HEK293 (cell line): ENCODE measurements at regions not wholly inside any gene's neighbourhood (a gene's known extent, or its start where the extent isn't known, plus 50 kb on each side); places are given as distances from the start of the nearest gene placed in this dataset.

Experiments used
- CTCF ChIA-PET: fragments of 350-600 bp; formaldehyde crosslinking; extraction: SDS; loops from one replicate; lab custom pipeline; 2021; ENCODE audit warnings: antibody characterized with exemption; lab: Yijun Ruan, JAX
- POLR2A ChIA-PET: fragments of 300-600 bp; formaldehyde crosslinking; extraction: SDS; loops from one replicate; lab custom pipeline; 2020; ENCODE audit warnings: antibody characterized with exemption, inconsistent platforms; lab: Yijun Ruan, JAX
- H3K27ac ChIP-seq: fragments of 200-500 bp; sonication (Bioruptor generic); 2 replicates; pipeline ENCODE4 v1.5.1; 2014; ENCODE audit warnings: low read depth, low read length, control low read depth, inconsistent platforms; ENCODE audit errors: extremely low read depth
- H3K36me3 ChIP-seq, 2 experiments: fragments of 200-500 bp in 1 of 2; sonication (Bioruptor generic) in 1 of 2; 1 replicate in 1 of 2; 2 replicates in 1 of 2; pipeline ENCODE4 v1.5.1; 2014 to 2017; ENCODE audit warnings: inconsistent platforms in 2 of 2, low read length in 2 of 2; ENCODE audit not compliant: control insufficient read depth in 2 of 2, insufficient read depth in 1 of 2
- H3K4me1 ChIP-seq: fragments of 200-500 bp; sonication (Bioruptor generic); 2 replicates; pipeline ENCODE4 v1.5.1; 2014; ENCODE audit warnings: mild to moderate bottlenecking, low read length, inconsistent platforms; ENCODE audit not compliant: control insufficient read depth, insufficient read depth
- H3K4me3 ChIP-seq: 2 replicates; pipeline ENCODE4 v1.5.1; 2011; ENCODE audit warnings: low read depth, mild to moderate bottlenecking, control low read depth, low read length, moderate library complexity
- H3K9me3 ChIP-seq: fragments of 200-500 bp; sonication (Bioruptor generic); 2 replicates; pipeline ENCODE4 v1.5.1; 2014; ENCODE audit warnings: low read depth, low read length, inconsistent platforms; ENCODE audit not compliant: control insufficient read depth, insufficient read depth
- BCL11B ChIP-seq: fragments of 450-650 bp; formaldehyde crosslinking; IDR thresholded peaks from 2 replicates; pipeline ENCODE4 v1.5.1; 2016; ENCODE audit warnings: low read depth, missing biosample characterization, missing genetic modification characterization
- KLF16 ChIP-seq: fragments of 450-650 bp; formaldehyde crosslinking; IDR thresholded peaks from 2 replicates; pipeline ENCODE4 v1.5.1; 2017; ENCODE audit warnings: missing biosample characterization, missing genetic modification characterization
- KLF17 ChIP-seq: fragments of 450-650 bp; formaldehyde crosslinking; IDR thresholded peaks from 2 replicates; pipeline ENCODE4 v1.5.1; 2016; ENCODE audit warnings: missing biosample characterization, missing genetic modification characterization
- MYNN ChIP-seq: fragments of 450-650 bp; formaldehyde crosslinking; IDR thresholded peaks from 2 replicates; pipeline ENCODE4 v1.5.1; 2016; ENCODE audit warnings: missing biosample characterization, missing genetic modification characterization, borderline replicate concordance
- OSR2 ChIP-seq: fragments of 450-650 bp; formaldehyde crosslinking; IDR thresholded peaks from 2 replicates; pipeline ENCODE4 v1.5.1; 2016; ENCODE audit warnings: missing biosample characterization, missing genetic modification characterization
- RBAK ChIP-seq: fragments of 450-650 bp; formaldehyde crosslinking; IDR thresholded peaks from 2 replicates; pipeline ENCODE4 v1.5.1; 2016; ENCODE audit warnings: missing biosample characterization, missing genetic modification characterization
- TCF7L2 ChIP-seq: IDR thresholded peaks from 2 replicates; pipeline ENCODE4 v1.6.1; 2011; ENCODE audit warnings: low read depth, mild to moderate bottlenecking, inconsistent platforms, low read length, moderate library complexity, borderline replicate concordance
- YY2 ChIP-seq: fragments of 450-650 bp; formaldehyde crosslinking; IDR thresholded peaks from 2 replicates; pipeline ENCODE4 v1.5.1; 2016; ENCODE audit warnings: missing biosample characterization, missing genetic modification characterization
- ZBTB17 ChIP-seq: fragments of 450-650 bp; formaldehyde crosslinking; IDR thresholded peaks from 2 replicates; pipeline ENCODE4 v1.5.1; 2016; ENCODE audit warnings: missing biosample characterization, missing genetic modification characterization
- ZBTB20 ChIP-seq: fragments of 450-650 bp; formaldehyde crosslinking; IDR thresholded peaks from 2 replicates; pipeline ENCODE4 v1.5.1; 2016; ENCODE audit warnings: missing biosample characterization, missing genetic modification characterization
- ZNF114 ChIP-seq: fragments of 450-650 bp; formaldehyde crosslinking; IDR thresholded peaks from 2 replicates; pipeline ENCODE4 v1.5.0; 2017; ENCODE audit warnings: missing biosample characterization, missing genetic modification characterization
- ZNF133 ChIP-seq: fragments of 450-650 bp; formaldehyde crosslinking; IDR thresholded peaks from 2 replicates; pipeline ENCODE4 v1.5.1; 2016; ENCODE audit warnings: missing biosample characterization, missing genetic modification characterization
- ZNF146 ChIP-seq: fragments of 450-650 bp; formaldehyde crosslinking; IDR thresholded peaks from 2 replicates; pipeline ENCODE4 v1.5.1; 2016; ENCODE audit warnings: missing biosample characterization, missing genetic modification characterization
- ZNF169 ChIP-seq: fragments of 450-650 bp; formaldehyde crosslinking; IDR thresholded peaks from 2 replicates; pipeline ENCODE4 v1.5.1; 2016; ENCODE audit warnings: missing biosample characterization, missing genetic modification characterization
- ZNF174 ChIP-seq: fragments of 450-650 bp; formaldehyde crosslinking; IDR thresholded peaks from 2 replicates; pipeline ENCODE4 v1.5.0; 2017; ENCODE audit warnings: missing biosample characterization, mild to moderate bottlenecking, missing genetic modification characterization
- ZNF223 ChIP-seq: fragments of 450-650 bp; formaldehyde crosslinking; IDR thresholded peaks from 2 replicates; pipeline ENCODE4 v1.5.1; 2016; ENCODE audit warnings: missing biosample characterization, missing genetic modification characterization
- ZNF292 ChIP-seq: fragments of 450-650 bp; formaldehyde crosslinking; IDR thresholded peaks from 2 replicates; pipeline ENCODE4 v1.5.1; 2016; ENCODE audit warnings: low read depth, missing biosample characterization, missing genetic modification characterization, borderline replicate concordance
- ZNF398 ChIP-seq: fragments of 450-650 bp; formaldehyde crosslinking; IDR thresholded peaks from 2 replicates; pipeline ENCODE4 v1.5.1; 2017; ENCODE audit warnings: missing biosample characterization, missing genetic modification characterization
- ZNF530 ChIP-seq: fragments of 450-650 bp; formaldehyde crosslinking; IDR thresholded peaks from 2 replicates; pipeline ENCODE4 v1.5.1; 2016; ENCODE audit warnings: low read depth, missing biosample characterization, missing genetic modification characterization
- ZNF624 ChIP-seq: fragments of 450-650 bp; formaldehyde crosslinking; IDR thresholded peaks from 2 replicates; pipeline ENCODE4 v1.5.1; 2017; ENCODE audit warnings: missing biosample characterization, missing genetic modification characterization
- ZNF645 ChIP-seq: fragments of 450-650 bp; formaldehyde crosslinking; IDR thresholded peaks from 2 replicates; pipeline ENCODE4; 2016; ENCODE audit warnings: missing biosample characterization, missing genetic modification characterization
- ZNF670 ChIP-seq: fragments of 450-650 bp; formaldehyde crosslinking; IDR thresholded peaks from 2 replicates; pipeline ENCODE4 v1.5.1; 2016; ENCODE audit warnings: missing biosample characterization, missing genetic modification characterization, low read depth
- ZSCAN30 ChIP-seq: fragments of 450-650 bp; IDR thresholded peaks from 2 replicates; pipeline ENCODE4 v1.5.1; 2018; ENCODE audit warnings: missing biosample characterization, mild to moderate bottlenecking, missing genetic modification characterization, moderate library complexity
- TF ChIP-seq, protein P1 (sequence below): fragments of 450-650 bp; formaldehyde crosslinking; IDR thresholded peaks from 2 replicates; pipeline ENCODE4 v1.5.1; 2017; ENCODE audit warnings: missing biosample characterization, missing genetic modification characterization
- TF ChIP-seq, protein P2 (sequence below): fragments of 450-650 bp; formaldehyde crosslinking; IDR thresholded peaks from 2 replicates; pipeline ENCODE4 v1.5.1; 2016; ENCODE audit warnings: missing biosample characterization, missing genetic modification characterization
- TF ChIP-seq, protein P3 (sequence below): fragments of 450-650 bp; formaldehyde crosslinking; IDR thresholded peaks from 2 replicates; pipeline ENCODE4 v1.5.1; 2016; ENCODE audit warnings: missing biosample characterization, missing genetic modification characterization

- TF ChIP-seq ZNF645 (tag by site-specific recombination) (no peak), OSR2 (tag by site-specific recombination) (no peak), ZBTB20 (no peak), ZNF223 (tag by site-specific recombination) (no peak), ZBTB17 (tag by site-specific recombination) (no peak), ZNF169 (tag by site-specific recombination) (no peak), BCL11B (tag by site-specific recombination) (no peak), ZNF624 (tag by site-specific recombination) (no peak), MYNN (tag by site-specific recombination) (no peak), YY2 (no peak)
- TF ChIP-seq, protein P1, sequence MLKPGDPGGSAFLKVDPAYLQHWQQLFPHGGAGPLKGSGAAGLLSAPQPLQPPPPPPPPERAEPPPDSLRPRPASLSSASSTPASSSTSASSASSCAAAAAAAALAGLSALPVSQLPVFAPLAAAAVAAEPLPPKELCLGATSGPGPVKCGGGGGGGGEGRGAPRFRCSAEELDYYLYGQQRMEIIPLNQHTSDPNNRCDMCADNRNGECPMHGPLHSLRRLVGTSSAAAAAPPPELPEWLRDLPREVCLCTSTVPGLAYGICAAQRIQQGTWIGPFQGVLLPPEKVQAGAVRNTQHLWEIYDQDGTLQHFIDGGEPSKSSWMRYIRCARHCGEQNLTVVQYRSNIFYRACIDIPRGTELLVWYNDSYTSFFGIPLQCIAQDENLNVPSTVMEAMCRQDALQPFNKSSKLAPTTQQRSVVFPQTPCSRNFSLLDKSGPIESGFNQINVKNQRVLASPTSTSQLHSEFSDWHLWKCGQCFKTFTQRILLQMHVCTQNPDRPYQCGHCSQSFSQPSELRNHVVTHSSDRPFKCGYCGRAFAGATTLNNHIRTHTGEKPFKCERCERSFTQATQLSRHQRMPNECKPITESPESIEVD (tag by site-specific recombination), result no peak
Observed at GRCh38 chr20:58064411-58065010, 163.9 kb downstream of the ANKRD60 start (continued).

DNA sequence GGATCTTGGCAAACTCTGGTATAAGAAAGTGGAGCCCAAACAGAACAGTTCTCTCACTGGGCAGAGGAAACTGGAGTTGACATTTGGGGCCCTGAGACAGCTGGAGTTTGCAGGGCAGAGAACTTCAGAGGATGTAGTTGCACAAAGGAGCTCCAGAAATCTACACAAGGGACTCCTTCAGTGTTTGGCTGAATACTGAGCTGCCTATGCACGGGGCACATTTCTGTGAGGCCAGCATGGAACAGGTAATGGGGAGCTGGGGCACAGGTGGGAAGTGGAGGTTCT is 169.3 kb downstream of the ANKRD60 start:
- CTCF ChIA-PET, result interaction anchor here (0.6 kb wide), 1 partner anchor 101 kb away, joined by 3 read pairs; no protein-coding TSS in a partner anchor
- POLR2A ChIA-PET, result no interaction called here
- TF ChIP-seq ZNF398 (tag by site-specific recombination) (no peak), ZNF133 (tag by site-specific recombination) (no peak), RBAK (tag by site-specific recombination) (no peak), ZSCAN30 (tag by site-specific recombination) (no peak), KLF16 (tag by site-specific recombination) (no peak), TCF7L2 (no peak), ZNF292 (tag by site-specific recombination) (no peak), ZNF530 (tag by site-specific recombination) (no peak), ZNF670 (tag by site-specific recombination) (no peak), KLF17 (tag by site-specific recombination) (no peak), ZNF146 (tag by site-specific recombination) (no peak), ZNF174 (tag by site-specific recombination) (no peak), ZNF114 (tag by site-specific recombination) (no peak)
- TF ChIP-seq, protein P2, sequence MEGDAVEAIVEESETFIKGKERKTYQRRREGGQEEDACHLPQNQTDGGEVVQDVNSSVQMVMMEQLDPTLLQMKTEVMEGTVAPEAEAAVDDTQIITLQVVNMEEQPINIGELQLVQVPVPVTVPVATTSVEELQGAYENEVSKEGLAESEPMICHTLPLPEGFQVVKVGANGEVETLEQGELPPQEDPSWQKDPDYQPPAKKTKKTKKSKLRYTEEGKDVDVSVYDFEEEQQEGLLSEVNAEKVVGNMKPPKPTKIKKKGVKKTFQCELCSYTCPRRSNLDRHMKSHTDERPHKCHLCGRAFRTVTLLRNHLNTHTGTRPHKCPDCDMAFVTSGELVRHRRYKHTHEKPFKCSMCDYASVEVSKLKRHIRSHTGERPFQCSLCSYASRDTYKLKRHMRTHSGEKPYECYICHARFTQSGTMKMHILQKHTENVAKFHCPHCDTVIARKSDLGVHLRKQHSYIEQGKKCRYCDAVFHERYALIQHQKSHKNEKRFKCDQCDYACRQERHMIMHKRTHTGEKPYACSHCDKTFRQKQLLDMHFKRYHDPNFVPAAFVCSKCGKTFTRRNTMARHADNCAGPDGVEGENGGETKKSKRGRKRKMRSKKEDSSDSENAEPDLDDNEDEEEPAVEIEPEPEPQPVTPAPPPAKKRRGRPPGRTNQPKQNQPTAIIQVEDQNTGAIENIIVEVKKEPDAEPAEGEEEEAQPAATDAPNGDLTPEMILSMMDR (tag by site-specific recombination), result no peak
- TF ChIP-seq, protein P3, sequence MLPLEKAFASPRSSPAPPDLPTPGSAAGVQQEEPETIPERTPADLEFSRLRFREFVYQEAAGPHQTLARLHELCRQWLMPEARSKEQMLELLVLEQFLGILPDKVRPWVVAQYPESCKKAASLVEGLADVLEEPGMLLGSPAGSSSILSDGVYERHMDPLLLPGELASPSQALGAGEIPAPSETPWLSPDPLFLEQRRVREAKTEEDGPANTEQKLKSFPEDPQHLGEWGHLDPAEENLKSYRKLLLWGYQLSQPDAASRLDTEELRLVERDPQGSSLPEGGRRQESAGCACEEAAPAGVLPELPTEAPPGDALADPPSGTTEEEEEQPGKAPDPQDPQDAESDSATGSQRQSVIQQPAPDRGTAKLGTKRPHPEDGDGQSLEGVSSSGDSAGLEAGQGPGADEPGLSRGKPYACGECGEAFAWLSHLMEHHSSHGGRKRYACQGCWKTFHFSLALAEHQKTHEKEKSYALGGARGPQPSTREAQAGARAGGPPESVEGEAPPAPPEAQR (tag by site-specific recombination), result no peak

More for the DNA sequence above, 169.3 kb downstream of the ANKRD60 start:
- Histone ChIP-seq H3K4me3 (no peak overlapping the region), H3K36me3 (no peaks in the 10 kb centered on the region), H3K4me1 (no peaks in the 10 kb centered on the region), H3K9me3 (no peaks in the 10 kb centered on the region), H3K27ac (no peak overlapping the region)
